MM.1S (cell line): ENCODE measurements at regions not wholly inside any gene's neighbourhood (a gene's known extent, or its start where the extent isn't known, plus 50 kb on each side); places are given as distances from the start of the nearest gene placed in this dataset.

ENCODE experiments used
- DNase-seq: peaks from one replicate; pipeline ENCODE4 v3.0.0-alpha.2; 2015
- H2AFZ ChIP-seq: fragments of 300-600 bp; sonication (generic); 2 replicates; pipeline ENCODE4 v1.6.0; 2016; ENCODE audit warnings: antibody characterized with exemption, low read length
- H3F3A ChIP-seq: fragments of 300-600 bp; sonication (generic); 2 replicates; pipeline ENCODE4 v1.6.1; 2016; ENCODE audit warnings: mild to moderate bottlenecking, antibody characterized with exemption, low read length, moderate library complexity, mixed read lengths; ENCODE audit not compliant: insufficient read depth
- H3K27ac ChIP-seq: fragments of 300-600 bp; sonication (generic); 2 replicates; pipeline ENCODE4 v1.5.1; 2016; ENCODE audit warnings: mild to moderate bottlenecking, low read length
- H3K27me3 ChIP-seq: fragments of 300-600 bp; sonication (generic); replicated peaks from 2 replicates; pipeline ENCODE4 v1.6.0; 2016; ENCODE audit warnings: low read length; ENCODE audit not compliant: insufficient read depth
- H3K36me3 ChIP-seq: fragments of 300-600 bp; sonication (generic); replicated peaks from 2 replicates; pipeline ENCODE4 v1.6.1; 2016; ENCODE audit warnings: mild to moderate bottlenecking, low read length, mixed read lengths; ENCODE audit not compliant: insufficient read depth
- H3K4me1 ChIP-seq: fragments of 300-600 bp; sonication (generic); 2 replicates; pipeline ENCODE4 v1.6.1; 2016; ENCODE audit warnings: low read length, mixed read lengths
- H3K4me2 ChIP-seq: fragments of 300-600 bp; sonication (generic); 2 replicates; pipeline ENCODE4 v1.6.0; 2016; ENCODE audit warnings: low read depth, low read length
- H3K4me3 ChIP-seq: fragments of 300-600 bp; sonication (generic); 2 replicates; pipeline ENCODE4 v1.5.1; 2016; ENCODE audit warnings: low read length, mixed read lengths
- H3K79me2 ChIP-seq: fragments of 300-600 bp; sonication (generic); 2 replicates; pipeline ENCODE4 v1.6.1; 2016; ENCODE audit warnings: mixed run types, low read length, mixed read lengths
- H3K9ac ChIP-seq: fragments of 300-600 bp; sonication (generic); 2 replicates; pipeline ENCODE4 v1.6.1; 2016; ENCODE audit warnings: low read length, mixed read lengths
- H3K9me2 ChIP-seq: fragments of 300-600 bp; sonication (generic); replicated peaks from 2 replicates; pipeline ENCODE4 v1.6.1; 2016; ENCODE audit warnings: mild to moderate bottlenecking, low read length, mixed read lengths; ENCODE audit not compliant: insufficient read depth
- H3K9me3 ChIP-seq: fragments of 300-600 bp; sonication (generic); replicated peaks from 2 replicates; pipeline ENCODE4 v1.6.1; 2016; ENCODE audit warnings: mild to moderate bottlenecking, low read length, mixed read lengths; ENCODE audit not compliant: insufficient read depth
- H4K20me1 ChIP-seq: fragments of 300-600 bp; sonication (generic); 2 replicates; pipeline ENCODE4 v1.6.1; 2016; ENCODE audit warnings: mild to moderate bottlenecking, low read length, moderate library complexity, mixed read lengths; ENCODE audit not compliant: insufficient read depth
- EZH2 ChIP-seq: fragments of 300-600 bp; sonication (generic); optimal IDR thresholded peaks from 2 replicates; pipeline ENCODE3; 2017; ENCODE audit warnings: low read depth, mild to moderate bottlenecking, antibody characterized with exemption, low read length, mixed read lengths
- EZH2phosphoT487 ChIP-seq: fragments of 300-600 bp; sonication (generic); IDR thresholded peaks from 2 replicates; pipeline ENCODE4 v1.6.1; 2018; ENCODE audit warnings: antibody characterized with exemption, low read length
- TF ChIP-seq, protein P1 (sequence below): fragments of 300-600 bp; sonication (generic); IDR thresholded peaks from 2 replicates; pipeline ENCODE4 v1.5.1; 2016; ENCODE audit warnings: antibody characterized with exemption, low read length, mixed read lengths

DNA sequence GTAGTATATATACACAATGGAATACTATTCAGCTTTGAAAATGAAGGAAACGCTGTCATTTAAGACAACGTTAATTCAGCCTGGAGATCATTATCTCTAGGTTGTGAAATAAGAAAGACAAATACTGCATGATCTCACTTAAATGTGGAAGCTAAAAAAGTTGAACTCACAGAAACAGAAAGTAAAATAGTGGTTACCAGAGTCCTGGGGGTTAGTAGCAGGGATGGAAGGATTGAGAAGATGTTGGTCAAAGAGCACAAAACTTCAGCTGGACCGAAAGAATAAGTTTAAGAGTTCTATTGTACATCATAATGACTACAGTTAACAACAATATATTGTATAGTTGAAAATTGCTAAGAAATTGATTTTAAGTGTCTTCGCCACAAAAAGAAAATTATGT lies 670.3 kb downstream of the NR4A2 start:
- H3K4me1 ChIP-seq, result no peaks in the 10 kb centered on the region
- H3K9me2 ChIP-seq, result no peaks in the 10 kb centered on the region
- H3K79me2 ChIP-seq, result no peaks in the 10 kb centered on the region
- DNase-seq, result no peak
- H3K4me3 ChIP-seq, result no peak overlapping the region
- no peaks in the 10 kb centered on the region for H3F3A ChIP-seq
- H3K9me3 ChIP-seq, result no peaks in the 10 kb centered on the region
- no peak overlapping the region for H2AFZ ChIP-seq
- TF ChIP-seq EZH2phosphoT487, result no peak
- no peak for TF ChIP-seq EZH2
- TF ChIP-seq, protein P1, sequence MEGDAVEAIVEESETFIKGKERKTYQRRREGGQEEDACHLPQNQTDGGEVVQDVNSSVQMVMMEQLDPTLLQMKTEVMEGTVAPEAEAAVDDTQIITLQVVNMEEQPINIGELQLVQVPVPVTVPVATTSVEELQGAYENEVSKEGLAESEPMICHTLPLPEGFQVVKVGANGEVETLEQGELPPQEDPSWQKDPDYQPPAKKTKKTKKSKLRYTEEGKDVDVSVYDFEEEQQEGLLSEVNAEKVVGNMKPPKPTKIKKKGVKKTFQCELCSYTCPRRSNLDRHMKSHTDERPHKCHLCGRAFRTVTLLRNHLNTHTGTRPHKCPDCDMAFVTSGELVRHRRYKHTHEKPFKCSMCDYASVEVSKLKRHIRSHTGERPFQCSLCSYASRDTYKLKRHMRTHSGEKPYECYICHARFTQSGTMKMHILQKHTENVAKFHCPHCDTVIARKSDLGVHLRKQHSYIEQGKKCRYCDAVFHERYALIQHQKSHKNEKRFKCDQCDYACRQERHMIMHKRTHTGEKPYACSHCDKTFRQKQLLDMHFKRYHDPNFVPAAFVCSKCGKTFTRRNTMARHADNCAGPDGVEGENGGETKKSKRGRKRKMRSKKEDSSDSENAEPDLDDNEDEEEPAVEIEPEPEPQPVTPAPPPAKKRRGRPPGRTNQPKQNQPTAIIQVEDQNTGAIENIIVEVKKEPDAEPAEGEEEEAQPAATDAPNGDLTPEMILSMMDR, result no peak
- H3K27me3 ChIP-seq, result no peaks in the 10 kb centered on the region
- no peaks in the 10 kb centered on the region for H3K36me3 ChIP-seq
- no peaks in the 10 kb centered on the region for H4K20me1 ChIP-seq
- no peak overlapping the region for H3K4me2 ChIP-seq
- no peak overlapping the region for H3K27ac ChIP-seq
- H3K9ac ChIP-seq, result no peak overlapping the region

DNA sequence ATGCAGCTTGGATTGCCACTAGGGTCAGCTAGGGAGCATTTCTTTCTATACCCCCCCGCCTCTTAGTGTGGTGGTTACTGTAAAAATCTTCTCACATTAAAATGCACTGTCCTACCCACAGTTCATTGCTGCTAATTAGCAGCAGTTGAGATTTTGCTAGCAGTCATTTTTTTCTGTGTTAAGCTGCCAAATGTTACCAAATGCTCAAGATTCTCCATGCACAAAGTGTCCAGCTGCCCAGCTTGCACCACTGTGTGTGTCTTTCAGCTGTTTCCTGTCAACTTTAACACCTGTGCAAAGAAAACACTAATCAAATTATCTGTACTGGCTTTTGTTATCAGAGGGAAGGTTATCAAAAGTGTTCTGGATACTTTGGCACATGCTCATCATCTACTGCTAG lies 679.3 kb downstream of the NR4A2 start:
- Histone ChIP-seq H3K27ac (no peak overlapping the region), H3K79me2 (no peaks in the 10 kb centered on the region), H2AFZ (no peak overlapping the region), H3K9me2 (no peaks in the 10 kb centered on the region), H3K4me3 (no peak overlapping the region), H3F3A (no peaks in the 10 kb centered on the region), H3K9me3 (no peaks in the 10 kb centered on the region), H3K27me3 (no peaks in the 10 kb centered on the region), H3K36me3 (no peaks in the 10 kb centered on the region), H3K4me1 (no peaks in the 10 kb centered on the region), H3K9ac (no peak overlapping the region), H4K20me1 (no peaks in the 10 kb centered on the region), H3K4me2 (no peak overlapping the region)
- no peak for DNase-seq
- no peak for TF ChIP-seq EZH2phosphoT487
- TF ChIP-seq EZH2, result no peak
- TF ChIP-seq, protein P1, result no peak

DNA sequence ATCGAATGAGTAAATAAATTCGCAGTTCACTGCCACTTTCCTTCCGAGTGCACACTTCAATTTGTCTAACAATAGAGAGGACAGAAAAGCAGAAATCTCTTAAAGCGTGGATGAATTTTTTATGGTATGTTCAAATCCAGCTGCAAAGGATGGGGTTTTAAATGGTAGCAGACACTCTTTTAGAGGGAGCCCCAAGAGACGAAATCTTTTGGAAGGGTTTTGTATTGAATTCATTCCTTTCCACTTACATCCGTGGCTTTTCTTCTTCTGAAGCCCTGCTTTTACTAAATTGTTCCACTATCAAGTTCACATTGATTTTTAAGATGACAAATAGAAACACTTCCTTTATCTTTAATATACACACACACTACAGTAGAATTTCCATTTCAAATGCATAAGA lies 680.7 kb downstream of the NR4A2 start:
- H3K27ac ChIP-seq, result no peak overlapping the region
- no peaks in the 10 kb centered on the region for H3K4me1 ChIP-seq
- H3K4me3 ChIP-seq, result no peak overlapping the region
- no peaks in the 10 kb centered on the region for H3K36me3 ChIP-seq
- H3K9me2 ChIP-seq, result no peaks in the 10 kb centered on the region
- no peak for DNase-seq
- H3K79me2 ChIP-seq, result no peaks in the 10 kb centered on the region
- no peaks in the 10 kb centered on the region for H3K9me3 ChIP-seq
- no peak overlapping the region for H3K9ac ChIP-seq
- no peaks in the 10 kb centered on the region for H3K27me3 ChIP-seq
- H3F3A ChIP-seq, result no peaks in the 10 kb centered on the region
- TF ChIP-seq EZH2phosphoT487 (no peak), EZH2 (no peak)
- TF ChIP-seq, protein P1, result no peak
- H4K20me1 ChIP-seq, result no peaks in the 10 kb centered on the region
- H2AFZ ChIP-seq, result no peak overlapping the region
- H3K4me2 ChIP-seq, result no peak overlapping the region
